HG03175 (cell line): ENCODE measurements at regions not wholly inside any gene's neighbourhood (a gene's known extent, or its start where the extent isn't known, plus 50 kb on each side); places are given as distances from the start of the nearest gene placed in this dataset.
"Not testable (repeated sequence)": the region's sequence is repeated elsewhere in the genome, so short reads cannot be mapped to it uniquely, and the experiment has no call there.

Experiments
- ATAC-seq: cut with Tn5 transposase; IDR thresholded peaks from one replicate; pipeline ENCODE4 v1.9.1; 2021; ENCODE audit warnings: mild to moderate bottlenecking, moderate library complexity; ENCODE audit not compliant: unreplicated experiment

GRCh38 chr15:31503758-31504461 is 177.3 kb downstream of the KLF13 start:
- no peak for ATAC-seq

GRCh38 chr15:31504462-31504839 is 177.8 kb downstream of the KLF13 start:
- ATAC-seq, result no peak

GRCh38 chr15:31507573-31507972 is 180.9 kb downstream of the KLF13 start:
- not testable (repeated sequence) for ATAC-seq

GRCh38 chr15:31508656-31509055 is 182.0 kb downstream of the KLF13 start:
- ATAC-seq, result no peak

- no peak for ATAC-seq
Measured at GRCh38 chr15:31510057-31510456, 183.4 kb downstream of the KLF13 start.

- ATAC-seq, result no peak
Measured at GRCh38 chr15:31511707-31512310, 185.2 kb downstream of the KLF13 start.

GRCh38 chr15:31513178-31513577 is 186.5 kb downstream of the KLF13 start:
- no peak for ATAC-seq

GRCh38 chr15:31516440-31516839 is 189.8 kb downstream of the KLF13 start:
- no peak for ATAC-seq

GRCh38 chr15:31516874-31517273 is 190.2 kb downstream of the KLF13 start:
- ATAC-seq, result no peak

GRCh38 chr15:31517711-31518110 is 191.1 kb downstream of the KLF13 start:
- no peak for ATAC-seq

GRCh38 chr15:31522028-31522427 is 195.4 kb downstream of the KLF13 start:
- ATAC-seq, result no peak

- no peak for ATAC-seq
Measured at GRCh38 chr15:31523027-31523654, 196.5 kb downstream of the KLF13 start.

- ATAC-seq, result no peak
Measured at GRCh38 chr15:31523655-31524049, 197.0 kb downstream of the KLF13 start.

GRCh38 chr15:31525185-31525695 is 198.6 kb downstream of the KLF13 start:
- ATAC-seq, result no peak

- ATAC-seq, result no peak
Measured at GRCh38 chr15:31525988-31526665, 199.5 kb downstream of the KLF13 start.

GRCh38 chr15:31526916-31527690 is 200.5 kb downstream of the KLF13 start:
- ATAC-seq, result no peak

GRCh38 chr15:31528846-31529245 is 202.2 kb downstream of the KLF13 start:
- ATAC-seq, result no peak

GRCh38 chr15:31537770-31538592 is 211.3 kb downstream of the KLF13 start:
- ATAC-seq, result no peak

GRCh38 chr15:31540633-31541032 is 214.0 kb downstream of the KLF13 start:
- ATAC-seq, result no peak

- ATAC-seq, result no peak
Measured at GRCh38 chr15:31544361-31544760, 217.7 kb downstream of the KLF13 start.
